ENCODE measurements at regions not wholly inside any gene's neighbourhood (a gene's known extent, or its start where the extent isn't known, plus 50 kb on each side); places are given as distances from the start of the nearest gene placed in this dataset.

- DNase-seq (ENCODE audit: low spot score), result no peak
These were observed 206.2 kb upstream of the IRX5 start for GRCh38 chr16:54724346-54724925.

- DNase-seq (ENCODE audit: low spot score), result no peak
These were observed 208.4 kb upstream of the IRX5 start for GRCh38 chr16:54722210-54722676.

- DNase-seq (ENCODE audit: low spot score), result no peak
These were observed 210.4 kb upstream of the IRX5 start for GRCh38 chr16:54720259-54720658.

GRCh38 chr16:54719624-54720023 lies 211.0 kb upstream of the IRX5 start:
- no peak for DNase-seq (ENCODE audit: low spot score)

- no peak for DNase-seq (ENCODE audit: low spot score)
These were observed 212.3 kb upstream of the IRX5 start for GRCh38 chr16:54718376-54718775.

GRCh38 chr16:54715011-54715410 lies 215.7 kb upstream of the IRX5 start:
- DNase-seq (ENCODE audit: low spot score), result no peak

- no peak for DNase-seq (ENCODE audit: low spot score)
These were observed 217.8 kb upstream of the IRX5 start for GRCh38 chr16:54712866-54713265.

- DNase-seq (ENCODE audit: low spot score), result no peak
These were observed 222.9 kb upstream of the IRX5 start for GRCh38 chr16:54707813-54708212.

GRCh38 chr16:54706406-54706805 lies 224.3 kb upstream of the IRX5 start:
- DNase-seq (ENCODE audit: low spot score), result no peak

GRCh38 chr16:54703339-54703738 lies 227.3 kb upstream of the IRX5 start:
- DNase-seq (ENCODE audit: low spot score), result no peak

GRCh38 chr16:54699656-54700055 lies 231.0 kb upstream of the IRX5 start:
- DNase-seq (ENCODE audit: low spot score), result no peak

- no peak for DNase-seq (ENCODE audit: low spot score)
These were observed 233.0 kb upstream of the IRX5 start for GRCh38 chr16:54697677-54698076.

- DNase-seq (ENCODE audit: low spot score), result no peak
These were observed 233.7 kb upstream of the IRX5 start for GRCh38 chr16:54696970-54697369.

- no peak for DNase-seq (ENCODE audit: low spot score)
These were observed 234.1 kb upstream of the IRX5 start for GRCh38 chr16:54696522-54696921.

GRCh38 chr16:54694651-54695050 lies 236.0 kb upstream of the IRX5 start:
- no peak for DNase-seq (ENCODE audit: low spot score)

GRCh38 chr16:54693864-54694263 lies 236.8 kb upstream of the IRX5 start:
- no peak for DNase-seq (ENCODE audit: low spot score)

- no peak for DNase-seq (ENCODE audit: low spot score)
These were observed 240.0 kb upstream of the IRX5 start for GRCh38 chr16:54690710-54691109.

GRCh38 chr16:54690306-54690705 lies 240.4 kb upstream of the IRX5 start:
- no peak for DNase-seq (ENCODE audit: low spot score)

GRCh38 chr16:54689072-54689865 lies 241.4 kb upstream of the IRX5 start:
- no peak for DNase-seq (ENCODE audit: low spot score)

GRCh38 chr16:54688339-54688738 lies 242.3 kb upstream of the IRX5 start:
- DNase-seq (ENCODE audit: low spot score), result no peak

- no peak for DNase-seq (ENCODE audit: low spot score)
These were observed 243.4 kb upstream of the IRX5 start for GRCh38 chr16:54687043-54687899.

- no peak for DNase-seq (ENCODE audit: low spot score)
These were observed 245.0 kb upstream of the IRX5 start for GRCh38 chr16:54685682-54686081.

- DNase-seq (ENCODE audit: low spot score), result no peak
These were observed 251.1 kb upstream of the IRX5 start for GRCh38 chr16:54679531-54679930.

All from AG08395 (cell line).